HG02588 (cell line): ENCODE measurements at regions not wholly inside any gene's neighbourhood (a gene's known extent, or its start where the extent isn't known, plus 50 kb on each side); places are given as distances from the start of the nearest gene placed in this dataset.
A peak's percentile ranks its signal among the peaks of the same experiment; 100 is the strongest.
"Not testable (repeated sequence)": the region's sequence is repeated elsewhere in the genome, so short reads cannot be mapped to it uniquely, and the experiment has no call there.

Experiments
- ATAC-seq: cut with Tn5 transposase; IDR thresholded peaks from one replicate; pipeline ENCODE4 v1.9.1; 2021; ENCODE audit warnings: mild to moderate bottlenecking, moderate library complexity; ENCODE audit not compliant: unreplicated experiment

DNA sequence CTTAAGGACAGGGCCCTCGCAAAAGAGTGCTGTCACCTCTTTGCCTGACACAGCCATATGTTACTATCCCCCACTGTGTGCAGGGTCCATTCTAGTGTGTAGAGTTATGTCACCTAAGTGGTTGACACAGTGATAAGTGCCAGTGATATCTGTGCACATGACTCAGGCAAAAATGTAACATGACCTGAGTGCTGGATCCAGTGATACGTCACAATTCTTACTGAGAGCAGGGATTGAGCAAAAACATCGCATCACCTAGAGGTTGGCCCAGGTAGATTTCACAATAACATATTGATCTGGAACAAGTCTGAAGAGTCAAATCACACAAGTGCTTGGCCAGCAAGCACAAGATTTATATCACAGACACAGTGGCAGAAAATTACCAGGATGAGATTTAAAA is 100.5 kb upstream of the BPY2B start:
- ATAC-seq, result not testable (repeated sequence)

DNA sequence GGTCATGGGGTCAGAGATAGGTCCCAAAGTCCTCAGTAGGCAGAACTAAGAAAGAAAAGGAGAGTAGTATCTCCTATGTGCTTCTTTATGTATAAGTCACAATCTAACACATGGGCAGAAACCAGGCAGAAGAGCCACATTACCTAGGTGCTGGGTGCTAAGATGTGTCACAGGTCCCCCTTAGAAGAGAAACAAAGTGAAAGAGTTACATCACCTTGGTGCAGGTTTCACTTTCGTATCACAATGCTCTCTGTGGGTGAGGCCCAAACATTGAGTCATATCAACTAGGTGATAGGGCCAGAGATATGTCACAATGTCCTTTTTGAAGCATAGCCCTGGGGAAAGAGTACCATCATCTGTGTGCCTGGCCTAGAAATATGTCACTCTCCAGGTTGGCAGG is 96.1 kb upstream of the BPY2B start:
- peak; percentile 96 for ATAC-seq

GRCh38 chrY:24537247-24537970 is 80.4 kb upstream of the BPY2B start:
- not testable (repeated sequence) for ATAC-seq

GRCh38 chrY:24548807-24549206 is 69.0 kb upstream of the BPY2B start:
- ATAC-seq, result not testable (repeated sequence)

GRCh38 chrY:24561422-24561821 is 56.4 kb upstream of the BPY2B start:
- not testable (repeated sequence) for ATAC-seq
